A673 (cell line): ENCODE measurements at regions not wholly inside any gene's neighbourhood (a gene's known extent, or its start where the extent isn't known, plus 50 kb on each side); places are given as distances from the start of the nearest gene placed in this dataset.

Experiments
- CTCF ChIP-seq: fragments of 300-800, 200-600 bp; sonication (generic); conservative IDR thresholded peaks from 2 replicates; pipeline ENCODE4 v1.5.1; 2017; ENCODE audit warnings: low read depth, mild to moderate bottlenecking, antibody characterized with exemption, low read length, moderate library complexity, mixed read lengths
- EZH2 ChIP-seq: fragments of 200-600 bp; sonication (generic); IDR thresholded peaks from 2 replicates; pipeline ENCODE4 v1.6.1; 2017; ENCODE audit warnings: borderline replicate concordance, low read depth, mild to moderate bottlenecking, mixed read lengths, antibody characterized with exemption, low read length; ENCODE audit not compliant: poor library complexity, severe bottlenecking

GRCh38 chr2:220585241-220585640 is 957.8 kb downstream of the SLC4A3 start:
- TF ChIP-seq CTCF (no peak), EZH2 (no peak)
